MM.1S (cell line): ENCODE measurements at regions not wholly inside any gene's neighbourhood (a gene's known extent, or its start where the extent isn't known, plus 50 kb on each side); places are given as distances from the start of the nearest gene placed in this dataset.

Experiments
- DNase-seq: peaks from one replicate; pipeline ENCODE4 v3.0.0-alpha.2; 2015
- H2AFZ ChIP-seq: fragments of 300-600 bp; sonication (generic); 2 replicates; pipeline ENCODE4 v1.6.0; 2016; ENCODE audit warnings: antibody characterized with exemption, low read length
- H3F3A ChIP-seq: fragments of 300-600 bp; sonication (generic); 2 replicates; pipeline ENCODE4 v1.6.1; 2016; ENCODE audit warnings: mild to moderate bottlenecking, antibody characterized with exemption, low read length, moderate library complexity, mixed read lengths; ENCODE audit not compliant: insufficient read depth
- H3K27ac ChIP-seq: fragments of 300-600 bp; sonication (generic); 2 replicates; pipeline ENCODE4 v1.5.1; 2016; ENCODE audit warnings: mild to moderate bottlenecking, low read length
- H3K27me3 ChIP-seq: fragments of 300-600 bp; sonication (generic); replicated peaks from 2 replicates; pipeline ENCODE4 v1.6.0; 2016; ENCODE audit warnings: low read length; ENCODE audit not compliant: insufficient read depth
- H3K36me3 ChIP-seq: fragments of 300-600 bp; sonication (generic); replicated peaks from 2 replicates; pipeline ENCODE4 v1.6.1; 2016; ENCODE audit warnings: mild to moderate bottlenecking, low read length, mixed read lengths; ENCODE audit not compliant: insufficient read depth
- H3K4me1 ChIP-seq: fragments of 300-600 bp; sonication (generic); 2 replicates; pipeline ENCODE4 v1.6.1; 2016; ENCODE audit warnings: low read length, mixed read lengths
- H3K4me2 ChIP-seq: fragments of 300-600 bp; sonication (generic); 2 replicates; pipeline ENCODE4 v1.6.0; 2016; ENCODE audit warnings: low read depth, low read length
- H3K4me3 ChIP-seq: fragments of 300-600 bp; sonication (generic); 2 replicates; pipeline ENCODE4 v1.5.1; 2016; ENCODE audit warnings: low read length, mixed read lengths
- H3K79me2 ChIP-seq: fragments of 300-600 bp; sonication (generic); 2 replicates; pipeline ENCODE4 v1.6.1; 2016; ENCODE audit warnings: mixed run types, low read length, mixed read lengths
- H3K9ac ChIP-seq: fragments of 300-600 bp; sonication (generic); 2 replicates; pipeline ENCODE4 v1.6.1; 2016; ENCODE audit warnings: low read length, mixed read lengths
- H3K9me2 ChIP-seq: fragments of 300-600 bp; sonication (generic); replicated peaks from 2 replicates; pipeline ENCODE4 v1.6.1; 2016; ENCODE audit warnings: mild to moderate bottlenecking, low read length, mixed read lengths; ENCODE audit not compliant: insufficient read depth
- H3K9me3 ChIP-seq: fragments of 300-600 bp; sonication (generic); replicated peaks from 2 replicates; pipeline ENCODE4 v1.6.1; 2016; ENCODE audit warnings: mild to moderate bottlenecking, low read length, mixed read lengths; ENCODE audit not compliant: insufficient read depth
- H4K20me1 ChIP-seq: fragments of 300-600 bp; sonication (generic); 2 replicates; pipeline ENCODE4 v1.6.1; 2016; ENCODE audit warnings: mild to moderate bottlenecking, low read length, moderate library complexity, mixed read lengths; ENCODE audit not compliant: insufficient read depth
- EZH2 ChIP-seq: fragments of 300-600 bp; sonication (generic); optimal IDR thresholded peaks from 2 replicates; pipeline ENCODE3; 2017; ENCODE audit warnings: low read depth, mild to moderate bottlenecking, antibody characterized with exemption, low read length, mixed read lengths
- EZH2phosphoT487 ChIP-seq: fragments of 300-600 bp; sonication (generic); IDR thresholded peaks from 2 replicates; pipeline ENCODE4 v1.6.1; 2018; ENCODE audit warnings: antibody characterized with exemption, low read length
- TF ChIP-seq, protein P1 (sequence below): fragments of 300-600 bp; sonication (generic); IDR thresholded peaks from 2 replicates; pipeline ENCODE4 v1.5.1; 2016; ENCODE audit warnings: antibody characterized with exemption, low read length, mixed read lengths

DNA sequence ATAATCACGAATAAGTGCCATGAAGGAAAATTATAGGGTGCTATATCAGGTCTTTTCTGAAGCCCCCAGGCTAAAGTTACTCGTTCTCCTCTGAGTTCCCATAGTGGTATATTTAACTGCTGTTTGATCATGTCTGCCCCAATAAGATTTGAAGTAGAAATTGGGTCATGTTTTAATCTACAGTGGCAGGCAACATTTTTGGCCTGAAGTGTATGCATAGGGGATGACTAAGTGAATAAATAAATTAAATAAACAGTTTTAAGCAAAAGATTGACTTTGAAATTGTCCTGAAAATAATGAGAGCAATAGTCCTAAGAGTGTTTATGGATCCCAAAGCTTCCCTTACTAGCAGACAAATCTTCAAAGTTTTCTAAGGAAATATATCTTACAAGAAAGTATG lies 500.9 kb downstream of the TNS1 start:
- DNase-seq, result no peak
- no peaks in the 10 kb centered on the region for H3K4me1 ChIP-seq
- H3K79me2 ChIP-seq, result no peaks in the 10 kb centered on the region
- no peak overlapping the region for H3K9ac ChIP-seq
- TF ChIP-seq, protein P1, sequence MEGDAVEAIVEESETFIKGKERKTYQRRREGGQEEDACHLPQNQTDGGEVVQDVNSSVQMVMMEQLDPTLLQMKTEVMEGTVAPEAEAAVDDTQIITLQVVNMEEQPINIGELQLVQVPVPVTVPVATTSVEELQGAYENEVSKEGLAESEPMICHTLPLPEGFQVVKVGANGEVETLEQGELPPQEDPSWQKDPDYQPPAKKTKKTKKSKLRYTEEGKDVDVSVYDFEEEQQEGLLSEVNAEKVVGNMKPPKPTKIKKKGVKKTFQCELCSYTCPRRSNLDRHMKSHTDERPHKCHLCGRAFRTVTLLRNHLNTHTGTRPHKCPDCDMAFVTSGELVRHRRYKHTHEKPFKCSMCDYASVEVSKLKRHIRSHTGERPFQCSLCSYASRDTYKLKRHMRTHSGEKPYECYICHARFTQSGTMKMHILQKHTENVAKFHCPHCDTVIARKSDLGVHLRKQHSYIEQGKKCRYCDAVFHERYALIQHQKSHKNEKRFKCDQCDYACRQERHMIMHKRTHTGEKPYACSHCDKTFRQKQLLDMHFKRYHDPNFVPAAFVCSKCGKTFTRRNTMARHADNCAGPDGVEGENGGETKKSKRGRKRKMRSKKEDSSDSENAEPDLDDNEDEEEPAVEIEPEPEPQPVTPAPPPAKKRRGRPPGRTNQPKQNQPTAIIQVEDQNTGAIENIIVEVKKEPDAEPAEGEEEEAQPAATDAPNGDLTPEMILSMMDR, result no peak
- TF ChIP-seq EZH2phosphoT487, result no peak
- TF ChIP-seq EZH2, result no peak
- no peak overlapping the region for H3K4me3 ChIP-seq
- no peaks in the 10 kb centered on the region for H3K27me3 ChIP-seq
- no peaks in the 10 kb centered on the region for H3K9me2 ChIP-seq
- no peak overlapping the region for H2AFZ ChIP-seq
- H4K20me1 ChIP-seq, result no peaks in the 10 kb centered on the region
- no peak overlapping the region for H3K4me2 ChIP-seq
- no peaks in the 10 kb centered on the region for H3K36me3 ChIP-seq
- no peak overlapping the region for H3K27ac ChIP-seq
- no peaks in the 10 kb centered on the region for H3F3A ChIP-seq
- no peaks in the 10 kb centered on the region for H3K9me3 ChIP-seq

DNA sequence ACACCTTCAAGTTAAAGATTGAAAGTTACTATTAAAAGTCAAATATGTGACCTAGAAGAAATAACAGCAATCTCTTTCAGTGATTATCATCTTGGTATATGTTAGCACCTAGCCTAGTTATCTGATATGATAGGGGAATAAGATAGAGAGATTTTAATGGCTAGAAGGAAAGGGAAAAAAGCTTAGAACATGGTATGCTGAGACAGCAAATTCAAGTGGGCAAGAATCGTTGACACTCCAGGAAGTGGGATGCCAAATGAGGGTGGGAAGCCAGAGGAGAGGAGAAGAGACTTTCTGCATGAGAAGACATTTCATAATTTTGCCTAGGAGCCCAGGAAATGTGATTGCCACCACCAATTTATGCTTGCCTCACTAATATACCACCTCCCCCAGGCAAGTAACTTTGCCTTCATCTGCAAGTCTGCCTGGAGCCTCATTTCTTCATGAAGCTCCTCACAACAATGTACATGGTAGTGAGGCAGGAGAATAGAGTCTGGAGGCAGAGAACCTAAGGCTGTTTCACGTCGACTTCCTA lies 504.9 kb downstream of the TNS1 start:
- Histone ChIP-seq H3K4me1 (no peaks in the 10 kb centered on the region), H3K4me2 (no peak overlapping the region), H3K36me3 (no peaks in the 10 kb centered on the region), H4K20me1 (no peaks in the 10 kb centered on the region), H3K9me2 (no peaks in the 10 kb centered on the region), H3F3A (no peaks in the 10 kb centered on the region), H3K9ac (no peak overlapping the region), H3K27me3 (no peaks in the 10 kb centered on the region), H3K9me3 (no peaks in the 10 kb centered on the region), H2AFZ (no peak overlapping the region), H3K27ac (no peak overlapping the region), H3K79me2 (no peaks in the 10 kb centered on the region), H3K4me3 (no peak overlapping the region)
- no peak for TF ChIP-seq EZH2phosphoT487
- TF ChIP-seq EZH2, result no peak
- TF ChIP-seq, protein P1, result no peak
- DNase-seq, result no peak

- no peak for DNase-seq
- Histone ChIP-seq H2AFZ (no peak overlapping the region), H3K27ac (no peak overlapping the region), H3K9me2 (no peaks in the 10 kb centered on the region), H3K4me2 (no peak overlapping the region), H3F3A (no peaks in the 10 kb centered on the region), H3K9ac (no peak overlapping the region), H3K4me3 (no peak overlapping the region), H3K36me3 (no peaks in the 10 kb centered on the region), H4K20me1 (no peaks in the 10 kb centered on the region), H3K4me1 (no peaks in the 10 kb centered on the region), H3K79me2 (no peaks in the 10 kb centered on the region), H3K9me3 (no peaks in the 10 kb centered on the region), H3K27me3 (no peaks in the 10 kb centered on the region)
- TF ChIP-seq EZH2 (no peak), EZH2phosphoT487 (no peak)
- TF ChIP-seq, protein P1, result no peak
These were observed 508.2 kb downstream of the TNS1 start for GRCh38 chr2:217494557-217494956.
